ENCODE measurements at regions not wholly inside any gene's neighbourhood (a gene's known extent, or its start where the extent isn't known, plus 50 kb on each side); places are given as distances from the start of the nearest gene placed in this dataset.

DNA sequence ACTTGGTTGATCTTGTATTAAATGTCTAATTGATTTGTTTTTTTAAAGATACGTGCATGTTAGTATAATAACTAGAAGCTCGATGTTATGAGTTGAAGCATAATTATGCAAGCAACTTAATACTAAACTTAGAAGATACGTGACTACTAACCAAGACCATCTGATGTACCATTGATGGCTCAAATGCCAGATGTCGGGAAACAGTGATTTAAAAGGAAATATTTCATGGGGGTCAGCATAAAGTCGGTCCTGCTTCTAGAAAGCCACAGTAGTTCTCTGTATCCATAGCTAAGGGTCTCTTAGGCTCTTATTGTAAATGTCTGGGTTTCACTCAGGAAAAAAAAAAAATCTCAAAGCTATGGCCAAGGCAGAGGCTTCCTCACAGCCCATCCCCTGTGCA, 61.2 kb upstream of the RBFOX1 start:
- no peak for TF ChIP-seq EZH2phosphoT487 (IDR thresholded peaks at IDR 0.05; ENCODE audit: borderline replicate concordance, low read length)
- TF ChIP-seq, protein P1, sequence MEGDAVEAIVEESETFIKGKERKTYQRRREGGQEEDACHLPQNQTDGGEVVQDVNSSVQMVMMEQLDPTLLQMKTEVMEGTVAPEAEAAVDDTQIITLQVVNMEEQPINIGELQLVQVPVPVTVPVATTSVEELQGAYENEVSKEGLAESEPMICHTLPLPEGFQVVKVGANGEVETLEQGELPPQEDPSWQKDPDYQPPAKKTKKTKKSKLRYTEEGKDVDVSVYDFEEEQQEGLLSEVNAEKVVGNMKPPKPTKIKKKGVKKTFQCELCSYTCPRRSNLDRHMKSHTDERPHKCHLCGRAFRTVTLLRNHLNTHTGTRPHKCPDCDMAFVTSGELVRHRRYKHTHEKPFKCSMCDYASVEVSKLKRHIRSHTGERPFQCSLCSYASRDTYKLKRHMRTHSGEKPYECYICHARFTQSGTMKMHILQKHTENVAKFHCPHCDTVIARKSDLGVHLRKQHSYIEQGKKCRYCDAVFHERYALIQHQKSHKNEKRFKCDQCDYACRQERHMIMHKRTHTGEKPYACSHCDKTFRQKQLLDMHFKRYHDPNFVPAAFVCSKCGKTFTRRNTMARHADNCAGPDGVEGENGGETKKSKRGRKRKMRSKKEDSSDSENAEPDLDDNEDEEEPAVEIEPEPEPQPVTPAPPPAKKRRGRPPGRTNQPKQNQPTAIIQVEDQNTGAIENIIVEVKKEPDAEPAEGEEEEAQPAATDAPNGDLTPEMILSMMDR (conservative IDR thresholded peaks at IDR 0.05; ENCODE audit: low read depth, low read length), result no peak
